GM12891 (cell line): ENCODE measurements at regions not wholly inside any gene's neighbourhood (a gene's known extent, or its start where the extent isn't known, plus 50 kb on each side); places are given as distances from the start of the nearest gene placed in this dataset.

Experiments used
- POLR2A ChIP-seq: IDR thresholded peaks from 2 replicates; pipeline ENCODE4 v1.6.1; 2011; ENCODE audit warnings: low read depth, low read length, control low read depth
- POLR2AphosphoS5 ChIP-seq: IDR thresholded peaks from 2 replicates; pipeline ENCODE4 v1.6.1; 2011; ENCODE audit warnings: low read depth, low read length, control low read depth
- TAF1 ChIP-seq: IDR thresholded peaks from 2 replicates; pipeline ENCODE4 v1.6.1; 2011; ENCODE audit warnings: low read depth, low read length, control low read depth

DNA sequence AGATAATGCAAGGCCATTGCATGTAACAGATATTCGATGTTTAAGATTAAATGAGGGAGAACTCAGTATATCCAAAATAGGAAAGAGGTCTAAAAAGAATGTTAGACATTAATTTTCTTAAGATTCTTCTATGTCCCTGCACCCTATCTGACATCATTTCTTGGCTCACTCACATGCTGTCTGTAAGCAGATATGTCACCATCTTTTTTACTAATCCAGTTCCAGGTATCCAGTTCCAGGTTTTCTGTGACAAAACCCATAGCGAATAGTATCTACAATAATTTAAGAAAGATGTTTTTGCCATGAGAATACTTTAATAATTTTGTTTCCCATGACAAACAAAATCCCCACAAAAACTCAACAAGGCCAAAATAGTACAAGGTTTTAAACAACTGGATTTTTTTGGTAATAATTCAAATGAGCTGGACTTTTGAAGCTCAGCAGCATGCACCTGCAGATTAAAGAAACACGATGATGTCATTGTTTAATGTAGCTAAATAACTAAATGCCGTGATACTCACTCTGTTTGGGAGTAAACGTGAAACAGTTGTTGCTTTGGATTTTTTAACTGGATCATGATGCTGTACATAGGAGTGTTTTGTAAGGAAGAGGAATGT is 867.6 kb downstream of the EPHA3 start:
- TF ChIP-seq POLR2AphosphoS5 (no peak), TAF1 (no peak), POLR2A (no peak)
